ENCODE measurements at regions not wholly inside any gene's neighbourhood (a gene's known extent, or its start where the extent isn't known, plus 50 kb on each side); places are given as distances from the start of the nearest gene placed in this dataset.

- TF ChIP-seq POLR2AphosphoS5 (IDR thresholded peaks at IDR 0.05; ENCODE audit: low read depth, low read length) (no peak), MAX (IDR thresholded peaks at IDR 0.05) (no peak), POLR2A (IDR thresholded peaks at IDR 0.05; ENCODE audit: control extremely low read depth in 1 of 2, low read depth in 2 of 2, low read length in 2 of 2) (no peak), ATF3 (IDR thresholded peaks at IDR 0.05; ENCODE audit: insufficient read depth, low read depth, low read length) (no peak), TEAD4 (IDR thresholded peaks at IDR 0.05; ENCODE audit: low read depth, low read length) (no peak), CTCF (IDR thresholded peaks at IDR 0.05; ENCODE audit: control extremely low read depth in 1 of 3, insufficient read depth in 1 of 3, low read depth in 1 of 3, low read length in 3 of 3) (no peak), TAF1 (IDR thresholded peaks at IDR 0.05; ENCODE audit: low read depth, low read length) (no peak), FOSL1 (IDR thresholded peaks at IDR 0.05; ENCODE audit: insufficient read depth, low read depth, low read length) (no peak)
These were observed 63.4 kb downstream of the KCTD12 start for GRCh38 chr13:76822698-76823267.

All from H1 (cell line).